HL-60 (cell line): ENCODE measurements at regions not wholly inside any gene's neighbourhood (a gene's known extent, or its start where the extent isn't known, plus 50 kb on each side); places are given as distances from the start of the nearest gene placed in this dataset.

Source experiments
- CTCF ChIP-seq: IDR thresholded peaks from one replicate; pipeline ENCODE4 v1.5.1; 2011; ENCODE audit warnings: low read length, control low read depth, inconsistent platforms; ENCODE audit not compliant: insufficient read depth
- GABPA ChIP-seq: IDR thresholded peaks from 2 replicates; pipeline ENCODE4 v1.6.1; 2012; ENCODE audit warnings: low read depth
- POLR2AphosphoS5 ChIP-seq: IDR thresholded peaks from 2 replicates; pipeline ENCODE4 v1.6.1; 2012; ENCODE audit warnings: low read depth
- SPI1 ChIP-seq: IDR thresholded peaks from 2 replicates; pipeline ENCODE4 v1.6.1; 2012; ENCODE audit warnings: low read depth, mild to moderate bottlenecking, borderline replicate concordance

- TF ChIP-seq CTCF (no peak), SPI1 (no peak), POLR2AphosphoS5 (no peak), GABPA (no peak)
These were observed 136.7 kb downstream of the MATN1 start for GRCh38 chr1:30586671-30587070.
